Smooth muscle cell (in vitro differentiated cells): ENCODE measurements at regions not wholly inside any gene's neighbourhood (a gene's known extent, or its start where the extent isn't known, plus 50 kb on each side); places are given as distances from the start of the nearest gene placed in this dataset.

Experiments
- DNase-seq: peaks from one replicate; lab custom pipeline; 2025; ENCODE audit not compliant: unreplicated experiment; lab: John Stamatoyannopoulos, UW
- H2AFZ ChIP-seq: fragments of 200-600 bp; sonication (generic); 2 replicates; pipeline ENCODE4 v1.6.0; 2016; ENCODE audit warnings: antibody characterized with exemption, low read depth, mild to moderate bottlenecking
- H3F3A ChIP-seq: fragments of 200-600 bp; sonication (generic); 2 replicates; pipeline ENCODE4 v1.6.0; 2017; ENCODE audit warnings: antibody characterized with exemption, low read depth
- H3K27ac ChIP-seq: fragments of 200-600 bp; sonication (generic); 2 replicates; pipeline ENCODE4 v1.5.1; 2016; ENCODE audit warnings: low read depth, mild to moderate bottlenecking
- H3K27me3 ChIP-seq: fragments of 200-600 bp; sonication (generic); 2 replicates; pipeline ENCODE4 v1.6.1; 2016; ENCODE audit warnings: low read depth, mild to moderate bottlenecking
- H3K36me3 ChIP-seq: fragments of 200-600 bp; sonication (generic); 2 replicates; pipeline ENCODE4 v1.5.1; 2016; ENCODE audit warnings: low read depth
- H3K4me1 ChIP-seq: fragments of 200-600 bp; sonication (generic); 2 replicates; pipeline ENCODE4 v1.5.1; 2016; ENCODE audit warnings: low read depth
- H3K4me2 ChIP-seq: fragments of 200-600 bp; sonication (generic); 2 replicates; pipeline ENCODE4 v1.6.0; 2016; ENCODE audit warnings: mild to moderate bottlenecking
- H3K4me3 ChIP-seq: fragments of 200-600 bp; sonication (generic); 2 replicates; pipeline ENCODE4 v1.5.1; 2016; ENCODE audit warnings: mild to moderate bottlenecking
- H3K79me2 ChIP-seq: fragments of 200-600 bp; sonication (generic); 2 replicates; pipeline ENCODE4 v1.6.0; 2016; ENCODE audit warnings: low read depth, mild to moderate bottlenecking
- H3K9ac ChIP-seq: fragments of 200-600 bp; sonication (generic); 2 replicates; pipeline ENCODE4 v1.6.0; 2016; ENCODE audit warnings: low read depth
- H3K9me3 ChIP-seq: fragments of 200-600 bp; sonication (generic); replicated peaks from 2 replicates; pipeline ENCODE4 v1.5.1; 2016; ENCODE audit warnings: low read depth
- H4K20me1 ChIP-seq: fragments of 200-600 bp; sonication (generic); 2 replicates; pipeline ENCODE4 v1.6.0; 2016; ENCODE audit warnings: low read depth
- WGBS: methylation state at CpG from one replicate; pipeline ENCODE4 v1.1.7; 2016; ENCODE audit warnings: low lambda C conversion rate; 5-methylcytosine and 5-hydroxymethylcytosine counted together
- TF ChIP-seq, protein P1 (sequence below): fragments of 200-600 bp; sonication (generic); IDR thresholded peaks from 2 replicates; pipeline ENCODE4 v1.5.1; 2017; ENCODE audit warnings: borderline replicate concordance, mild to moderate bottlenecking, antibody characterized with exemption; ENCODE audit not compliant: insufficient read depth, poor library complexity, severe bottlenecking

DNA sequence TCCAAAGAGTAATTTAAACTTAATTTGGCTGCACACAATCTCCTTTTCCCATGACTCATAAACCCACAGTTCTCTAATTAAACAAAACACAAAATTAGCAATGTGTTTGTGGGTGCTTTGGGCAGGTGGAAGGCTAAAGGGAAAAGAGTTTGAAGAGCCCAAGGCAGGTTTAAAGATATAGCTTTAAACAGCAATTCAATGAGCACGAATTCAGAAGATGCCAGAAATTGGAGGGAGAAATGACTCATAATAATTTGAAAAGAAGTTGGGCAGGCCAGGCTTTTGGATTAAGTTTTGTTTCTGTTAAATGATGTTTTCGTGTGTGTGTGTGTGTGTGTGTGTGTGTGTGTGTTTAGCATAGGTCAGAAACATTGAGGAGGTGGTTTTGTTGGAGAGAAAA lies 594.8 kb upstream of the ZEB2 start:
- Histone ChIP-seq H3K4me3 (no peak overlapping the region), H3K36me3 (peaks cover 2% of the 10 kb centered on the region), H3K27ac (no peak overlapping the region), H3K4me2 (no peak overlapping the region), H2AFZ (no peak overlapping the region), H3K4me1 (no peaks in the 10 kb centered on the region), H3K79me2 (no peaks in the 10 kb centered on the region), H3F3A (no peaks in the 10 kb centered on the region), H3K9me3 (no peaks in the 10 kb centered on the region), H4K20me1 (no peaks in the 10 kb centered on the region), H3K9ac (no peak overlapping the region), H3K27me3 (no peaks in the 10 kb centered on the region)
- WGBS = 49% methylated on average over 2 of the region's 2 CpGs
- TF ChIP-seq, protein P1, sequence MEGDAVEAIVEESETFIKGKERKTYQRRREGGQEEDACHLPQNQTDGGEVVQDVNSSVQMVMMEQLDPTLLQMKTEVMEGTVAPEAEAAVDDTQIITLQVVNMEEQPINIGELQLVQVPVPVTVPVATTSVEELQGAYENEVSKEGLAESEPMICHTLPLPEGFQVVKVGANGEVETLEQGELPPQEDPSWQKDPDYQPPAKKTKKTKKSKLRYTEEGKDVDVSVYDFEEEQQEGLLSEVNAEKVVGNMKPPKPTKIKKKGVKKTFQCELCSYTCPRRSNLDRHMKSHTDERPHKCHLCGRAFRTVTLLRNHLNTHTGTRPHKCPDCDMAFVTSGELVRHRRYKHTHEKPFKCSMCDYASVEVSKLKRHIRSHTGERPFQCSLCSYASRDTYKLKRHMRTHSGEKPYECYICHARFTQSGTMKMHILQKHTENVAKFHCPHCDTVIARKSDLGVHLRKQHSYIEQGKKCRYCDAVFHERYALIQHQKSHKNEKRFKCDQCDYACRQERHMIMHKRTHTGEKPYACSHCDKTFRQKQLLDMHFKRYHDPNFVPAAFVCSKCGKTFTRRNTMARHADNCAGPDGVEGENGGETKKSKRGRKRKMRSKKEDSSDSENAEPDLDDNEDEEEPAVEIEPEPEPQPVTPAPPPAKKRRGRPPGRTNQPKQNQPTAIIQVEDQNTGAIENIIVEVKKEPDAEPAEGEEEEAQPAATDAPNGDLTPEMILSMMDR = no peak
- DNase-seq = no peak

DNA sequence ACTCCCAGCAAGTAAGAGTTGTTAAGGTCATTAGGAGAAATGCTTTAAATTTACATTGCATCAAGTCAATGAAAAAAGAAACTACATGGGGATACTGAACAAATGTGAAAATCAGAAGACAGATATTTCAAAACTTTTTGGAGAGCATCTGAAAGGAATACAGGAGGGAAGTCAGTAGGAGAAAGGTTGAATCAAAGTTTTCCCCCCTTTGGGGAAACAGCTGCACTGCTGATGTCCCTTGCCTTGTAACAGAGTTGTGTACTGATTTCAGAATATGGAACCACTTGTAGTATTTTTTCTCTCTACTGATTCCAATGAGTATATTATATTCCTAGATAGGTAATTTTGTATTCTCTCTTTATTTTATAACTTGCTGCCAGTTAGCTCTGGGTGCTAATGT lies 592.5 kb upstream of the ZEB2 start:
- Histone ChIP-seq H2AFZ (no peak overlapping the region), H3K79me2 (no peaks in the 10 kb centered on the region), H3K4me1 (no peaks in the 10 kb centered on the region), H3K9ac (no peak overlapping the region), H3K36me3 (no peaks in the 10 kb centered on the region), H3K4me3 (no peak overlapping the region), H3F3A (no peaks in the 10 kb centered on the region), H3K27ac (no peak overlapping the region), H4K20me1 (no peaks in the 10 kb centered on the region), H3K4me2 (no peak overlapping the region), H3K9me3 (no peaks in the 10 kb centered on the region), H3K27me3 (no peaks in the 10 kb centered on the region)
- DNase-seq = no peak
- TF ChIP-seq, protein P1 = no peak

DNA sequence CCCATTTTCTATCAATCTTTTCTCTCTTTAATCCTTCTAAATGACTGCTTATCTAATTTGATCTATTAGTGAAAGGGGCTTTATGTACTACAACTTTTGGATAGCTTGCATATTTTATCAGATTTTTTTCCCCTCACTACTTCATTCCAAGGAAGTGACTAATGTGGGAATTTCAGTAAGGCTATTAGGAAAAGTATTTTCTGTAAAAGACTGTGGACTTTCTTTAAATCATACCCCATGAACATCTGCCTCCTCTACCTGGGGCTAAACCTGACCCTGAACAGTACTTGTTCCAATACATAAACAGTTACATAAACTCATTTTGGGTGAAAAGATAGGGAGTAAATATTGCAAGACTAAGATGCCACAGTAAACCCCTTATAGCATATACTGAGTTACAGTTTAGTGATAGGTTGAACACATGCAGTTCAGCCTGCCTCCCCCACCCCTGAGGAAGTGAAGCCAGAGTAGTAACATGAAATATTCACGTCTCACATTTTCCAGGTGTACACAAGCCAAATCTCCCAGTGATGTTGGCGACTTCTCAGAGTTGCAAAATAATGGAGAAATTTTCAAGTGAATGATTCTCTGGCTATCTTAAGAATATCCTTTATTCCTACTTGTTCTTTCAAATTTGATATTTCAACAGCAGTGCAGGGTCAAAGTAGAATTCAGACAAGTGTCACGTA lies 590.9 kb upstream of the ZEB2 start:
- TF ChIP-seq, protein P1 = no peak
- no peaks in the 10 kb centered on the region for H3K79me2 ChIP-seq
- no peaks in the 10 kb centered on the region for H3K4me1 ChIP-seq
- no peak for DNase-seq
- no peak overlapping the region for H2AFZ ChIP-seq
- no peak overlapping the region for H3K27ac ChIP-seq
- H3K9me3 ChIP-seq = no peaks in the 10 kb centered on the region
- no peak overlapping the region for H3K9ac ChIP-seq
- H3F3A ChIP-seq = no peaks in the 10 kb centered on the region
- no peaks in the 10 kb centered on the region for H4K20me1 ChIP-seq
- H3K4me2 ChIP-seq = no peak overlapping the region
- 92% methylated on average over 3 of the region's 3 CpGs for WGBS
- H3K27me3 ChIP-seq = no peaks in the 10 kb centered on the region
- no peaks in the 10 kb centered on the region for H3K36me3 ChIP-seq
- H3K4me3 ChIP-seq = no peak overlapping the region
